OCI-M2 (cell line): ENCODE measurements at regions not wholly inside any gene's neighbourhood (a gene's known extent, or its start where the extent isn't known, plus 50 kb on each side); places are given as distances from the start of the nearest gene placed in this dataset.

Source experiments
- DNase-seq: peaks from one replicate; lab custom pipeline; 2025; ENCODE audit not compliant: unreplicated experiment; lab: John Stamatoyannopoulos, UW

GRCh38 chr2:123153041-123153440 is 872.0 kb upstream of the CNTNAP5 start:
- DNase-seq: no peak

- no peak for DNase-seq
Measured at GRCh38 chr2:123154195-123154594, 870.9 kb upstream of the CNTNAP5 start.

- DNase-seq: no peak
Measured at GRCh38 chr2:123157016-123157415, 868.1 kb upstream of the CNTNAP5 start.

GRCh38 chr2:123162400-123163016 is 862.6 kb upstream of the CNTNAP5 start:
- no peak for DNase-seq

- no peak for DNase-seq
Measured at GRCh38 chr2:123163398-123163797, 861.7 kb upstream of the CNTNAP5 start.

- no peak for DNase-seq
Measured at GRCh38 chr2:123164216-123164615, 860.9 kb upstream of the CNTNAP5 start.

- DNase-seq: no peak
Measured at GRCh38 chr2:123165616-123166015, 859.5 kb upstream of the CNTNAP5 start.

GRCh38 chr2:123179526-123179925 is 845.6 kb upstream of the CNTNAP5 start:
- no peak for DNase-seq

GRCh38 chr2:123195957-123196356 is 829.1 kb upstream of the CNTNAP5 start:
- DNase-seq: no peak

- DNase-seq: no peak
Measured at GRCh38 chr2:123200035-123200434, 825.1 kb upstream of the CNTNAP5 start.

GRCh38 chr2:123207245-123207644 is 817.8 kb upstream of the CNTNAP5 start:
- DNase-seq: no peak

- DNase-seq: no peak
Measured at GRCh38 chr2:123209202-123209601, 815.9 kb upstream of the CNTNAP5 start.

- no peak for DNase-seq
Measured at GRCh38 chr2:123211181-123211580, 813.9 kb upstream of the CNTNAP5 start.

- DNase-seq: no peak
Measured at GRCh38 chr2:123245156-123245555, 779.9 kb upstream of the CNTNAP5 start.

GRCh38 chr2:123258877-123259539 is 766.1 kb upstream of the CNTNAP5 start:
- no peak for DNase-seq

GRCh38 chr2:123262856-123263255 is 762.2 kb upstream of the CNTNAP5 start:
- no peak for DNase-seq

GRCh38 chr2:123283431-123283830 is 741.7 kb upstream of the CNTNAP5 start:
- DNase-seq: no peak

- DNase-seq: no peak
Measured at GRCh38 chr2:123303731-123304130, 721.4 kb upstream of the CNTNAP5 start.
